CD4-positive, alpha-beta memory T cell (primary cell): ENCODE measurements at regions not wholly inside any gene's neighbourhood (a gene's known extent, or its start where the extent isn't known, plus 50 kb on each side); places are given as distances from the start of the nearest gene placed in this dataset.
A peak's percentile ranks its signal among the peaks of the same experiment; 100 is the strongest.

ENCODE experiments used
- CTCF ChIA-PET: fragments of 350-600 bp; sonication (Branson Sonifier 250); formaldehyde crosslinking; loops from one replicate; lab custom pipeline; 2021; ENCODE audit warnings: inconsistent platforms; ENCODE audit not compliant: partially characterized antibody; lab: Charles Lee
- POLR2A ChIA-PET: fragments of 350-600 bp; sonication (Branson Sonifier 250); formaldehyde crosslinking; loops from one replicate; lab custom pipeline; 2021; ENCODE audit not compliant: partially characterized antibody; lab: Charles Lee
- DNase-seq, 5 donors: peaks; one replicate each; pipeline versions ENCODE4 v3.0.0 to v3.0.0-alpha.2; 2020 to 2022; ENCODE audit warnings: mixed read lengths in 1 of 5
- H3K27ac ChIP-seq: one replicate; pipeline ENCODE4 v1.7.0; 2013; ENCODE audit warnings: low read depth, low read length
- H3K27me3 ChIP-seq: 2 replicates; pipeline ENCODE4 v1.7.0; 2013; ENCODE audit warnings: mild to moderate bottlenecking, low read length, moderate library complexity; ENCODE audit not compliant: insufficient read depth
- H3K36me3 ChIP-seq: 2 replicates; pipeline ENCODE4 v1.7.0; 2013; ENCODE audit warnings: mild to moderate bottlenecking, low read length, moderate library complexity; ENCODE audit not compliant: insufficient read depth
- H3K4me1 ChIP-seq: 2 replicates; pipeline ENCODE4 v1.7.0; 2013; ENCODE audit warnings: mild to moderate bottlenecking, low read length, moderate library complexity; ENCODE audit not compliant: insufficient read depth
- H3K4me3 ChIP-seq, 2 donors: one replicate each; pipeline ENCODE4 v1.7.0; 2013; ENCODE audit warnings: low read length in 2 of 2, mild to moderate bottlenecking in 1 of 2
- H3K9me3 ChIP-seq, 2 donors: one replicate each; pipeline ENCODE4 v1.7.0; 2013; ENCODE audit warnings: low read length in 2 of 2, control low read depth in 1 of 2; ENCODE audit not compliant: control insufficient read depth in 1 of 2
- H3K27ac Mint-ChIP-seq, 7 donors: one replicate each; pipeline ENCODE4 v1.8.0; 2020 to 2021; ENCODE audit warnings: mixed read lengths in 7 of 7, mild to moderate bottlenecking in 6 of 7, inconsistent platforms in 3 of 7, moderate library complexity in 3 of 7
- H3K27me3 Mint-ChIP-seq, 2 donors: one replicate each; pipeline ENCODE4 v1.8.0; 2020 to 2021; ENCODE audit warnings: mixed read lengths in 2 of 2
- H3K36me3 Mint-ChIP-seq, 2 donors: one replicate each; pipeline ENCODE4 v1.8.0; 2020 to 2021; ENCODE audit warnings: mixed read lengths in 2 of 2, inconsistent platforms in 1 of 2, mild to moderate bottlenecking in 1 of 2
- H3K4me1 Mint-ChIP-seq, 4 donors: one replicate each; pipeline ENCODE4 v1.8.0; 2020 to 2021; ENCODE audit warnings: mixed read lengths in 4 of 4, mild to moderate bottlenecking in 1 of 4
- H3K4me3 Mint-ChIP-seq, 8 donors: one replicate each; pipeline ENCODE4 v1.8.0; 2020 to 2021; ENCODE audit warnings: mixed read lengths in 8 of 8, mild to moderate bottlenecking in 7 of 8, moderate library complexity in 6 of 8, inconsistent platforms in 3 of 8
- H3K9me3 Mint-ChIP-seq, 8 donors: one replicate each; pipeline ENCODE4 v1.8.0; 2020 to 2021; ENCODE audit warnings: mixed read lengths in 8 of 8, mild to moderate bottlenecking in 5 of 8, inconsistent platforms in 3 of 8, moderate library complexity in 1 of 8
- intact Hi-C: fragments of 100-400 bp; cut with micrococcal nuclease; formaldehyde crosslinking; loops from one replicate; pipeline ENCODE4 v1.15.1; 2023

DNA sequence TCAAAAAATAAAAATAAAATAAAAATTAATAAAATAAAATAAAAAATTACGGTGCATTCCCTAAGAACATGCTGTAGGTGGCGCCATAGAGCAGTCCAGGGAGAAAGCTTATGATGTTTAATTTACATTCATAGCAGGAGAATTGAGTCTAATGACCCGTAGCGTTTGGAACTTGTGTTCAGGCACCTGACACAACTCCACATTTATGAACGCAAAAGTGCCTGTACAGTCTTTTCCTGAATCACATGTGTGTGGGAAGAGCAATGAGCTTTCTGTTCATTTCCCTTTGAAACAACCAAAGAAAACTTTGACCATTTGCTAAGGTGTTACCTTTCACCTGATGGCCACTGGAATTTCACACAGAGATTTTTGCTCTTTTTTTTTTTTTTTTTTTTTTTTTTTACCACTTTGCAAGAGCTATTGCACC is 60.6 kb upstream of the KCNA1 start:
- H3K27ac ChIP-seq = no peak overlapping the region
- Mint-ChIP-seq H3K36me3 (peaks cover 0 to 4% of the 10 kb centered on the region in 2 donors), H3K27ac (no peak overlapping the region), H3K4me3 (no peak overlapping the region), H3K4me1 (peaks cover 0 to 9% (median 3%) of the 10 kb centered on the region in 4 donors), H3K27me3 (peaks cover 0 to 5% of the 10 kb centered on the region in 2 donors), H3K9me3 (peaks cover 0 to 2% (median 0%) of the 10 kb centered on the region in 8 donors)
- H3K27me3 ChIP-seq = no peaks in the 10 kb centered on the region
- intact Hi-C loops = no loop called here
- H3K9me3 ChIP-seq = no peaks in the 10 kb centered on the region
- H3K36me3 ChIP-seq = no peaks in the 10 kb centered on the region
- H3K4me1 ChIP-seq = peaks cover 2% of the 10 kb centered on the region
- POLR2A ChIA-PET = no interaction called here
- peak in 3 of 5 donors; percentile 12 to 37 (median 24) for DNase-seq
- H3K4me3 ChIP-seq = no peak overlapping the region
- CTCF ChIA-PET = interaction anchor here (0.6 to 5.2 kb wide), 16 partner anchors 8 to 170 kb away, joined by 3 to 60 read pairs (median 4); no protein-coding TSS in a partner anchor

DNA sequence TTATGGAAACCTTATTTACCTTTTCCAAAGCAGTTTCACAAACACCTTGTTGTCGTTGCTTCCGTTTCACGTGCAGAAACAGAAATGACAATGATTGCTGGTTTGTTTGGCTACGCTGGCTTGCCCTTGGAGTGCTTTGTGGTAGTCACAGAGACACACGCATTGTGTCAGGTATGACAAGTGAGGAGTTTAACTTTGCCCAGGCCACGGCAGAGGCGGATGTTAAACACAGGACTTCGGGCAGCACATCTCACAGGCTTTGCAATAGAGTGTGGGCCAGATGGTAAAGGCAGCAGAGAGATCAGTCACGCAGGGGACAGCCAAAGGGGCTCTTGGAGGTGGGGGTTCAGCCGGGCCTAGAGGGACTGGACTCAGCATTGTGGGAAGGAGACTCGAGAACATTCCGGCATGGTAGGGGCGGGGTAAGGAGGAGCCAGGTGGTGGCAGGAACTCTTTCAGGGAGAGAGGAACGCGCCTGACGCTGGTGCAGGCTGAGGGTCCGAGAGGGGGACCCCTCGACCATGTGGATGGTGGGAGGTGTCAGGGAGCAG is 59.8 kb upstream of the KCNA1 start:
- Histone ChIP-seq H3K27ac (no peak overlapping the region), H3K9me3 (no peaks in the 10 kb centered on the region), H3K4me1 (peaks cover 2% of the 10 kb centered on the region), H3K27me3 (no peaks in the 10 kb centered on the region), H3K36me3 (no peaks in the 10 kb centered on the region), H3K4me3 (no peak overlapping the region)
- H3K9me3 Mint-ChIP-seq = no peaks in the 10 kb centered on the region
- DNase-seq = no peak
- no peak overlapping the region for H3K4me3 Mint-ChIP-seq
- H3K36me3 Mint-ChIP-seq = peaks cover 0 to 4% of the 10 kb centered on the region in 2 donors
- peaks cover 0 to 5% of the 10 kb centered on the region in 2 donors for H3K27me3 Mint-ChIP-seq
- H3K27ac Mint-ChIP-seq = no peak overlapping the region
- intact Hi-C loops = no loop called here
- H3K4me1 Mint-ChIP-seq = peaks cover 0 to 9% (median 3%) of the 10 kb centered on the region in 4 donors
- CTCF ChIA-PET = interaction anchor here (0.6 to 5.2 kb wide), 11 partner anchors 8 to 90 kb away, joined by 3 to 60 read pairs (median 5); no protein-coding TSS in a partner anchor
- POLR2A ChIA-PET = no interaction called here

DNA sequence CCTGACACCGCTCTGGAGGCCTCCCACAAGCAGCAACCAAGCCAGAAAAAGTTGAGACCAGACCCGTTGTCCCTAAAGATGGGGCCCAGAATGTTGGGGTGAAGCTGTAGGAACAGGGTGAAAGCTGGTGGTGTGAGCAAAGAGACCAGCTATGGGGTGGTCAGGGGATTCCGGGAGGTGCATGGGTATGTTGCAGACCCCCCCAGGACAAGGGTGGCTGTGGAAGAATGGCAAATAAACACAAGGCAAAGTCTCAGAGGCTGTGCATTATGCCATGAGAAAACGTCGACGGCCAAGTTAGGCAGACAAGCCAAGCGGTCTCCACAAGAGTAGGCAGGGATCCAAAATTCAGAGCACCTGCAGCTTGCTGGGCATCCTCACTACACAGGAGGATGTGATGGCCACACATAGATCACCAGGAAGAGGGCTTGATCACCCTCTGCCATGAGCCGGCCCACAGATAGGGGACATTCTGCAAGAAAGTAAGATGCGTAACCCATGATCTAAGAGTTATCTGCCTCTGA is 58.8 kb upstream of the KCNA1 start:
- no peaks in the 10 kb centered on the region for H3K9me3 ChIP-seq
- ChIA-PET POLR2A (no interaction called here), CTCF (interaction anchor here (1.7 kb wide), 2 partner anchors 8 to 13 kb away, joined by 7 to 9 read pairs; no protein-coding TSS in a partner anchor)
- H3K4me3 ChIP-seq = no peak overlapping the region
- no peak overlapping the region for H3K27ac ChIP-seq
- Mint-ChIP-seq H3K4me3 (no peak overlapping the region), H3K4me1 (peaks cover 6 to 20% (median 7%) of the 10 kb centered on the region in 4 donors), H3K9me3 (no peaks in the 10 kb centered on the region), H3K27ac (no peak overlapping the region), H3K27me3 (peaks cover 0 to 5% of the 10 kb centered on the region in 2 donors), H3K36me3 (peaks cover 0 to 4% of the 10 kb centered on the region in 2 donors)
- H3K4me1 ChIP-seq = peaks cover 2% of the 10 kb centered on the region
- no peaks in the 10 kb centered on the region for H3K36me3 ChIP-seq
- DNase-seq = no peak
- no peaks in the 10 kb centered on the region for H3K27me3 ChIP-seq
- intact Hi-C loops = no loop called here

DNA sequence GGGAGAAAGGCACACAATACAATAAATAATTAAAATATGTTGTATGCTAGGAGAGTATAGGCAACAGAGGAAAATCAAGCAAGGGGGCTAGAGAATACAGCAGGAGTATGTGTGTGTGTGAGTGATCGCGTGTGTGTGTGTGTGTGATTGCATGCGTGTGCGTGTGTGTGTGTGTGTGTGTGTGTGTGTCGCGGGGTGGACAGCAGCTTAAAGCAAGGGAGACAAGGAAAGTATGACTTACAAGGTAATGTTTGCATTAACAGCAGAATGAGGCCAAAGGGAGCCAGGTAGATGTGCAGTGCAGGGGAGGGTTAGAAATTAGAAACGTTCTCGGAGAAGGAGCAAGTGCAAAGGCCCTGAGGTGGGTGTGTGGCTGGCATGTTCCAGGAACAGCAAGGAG is 57.4 kb upstream of the KCNA1 start:
- no peak for DNase-seq
- H3K4me1 ChIP-seq = peaks cover 2% of the 10 kb centered on the region
- no peak overlapping the region for H3K4me3 ChIP-seq
- H3K36me3 Mint-ChIP-seq = peaks cover 0 to 4% of the 10 kb centered on the region in 2 donors
- intact Hi-C loops = no loop called here
- peaks cover 6 to 20% (median 8%) of the 10 kb centered on the region in 4 donors for H3K4me1 Mint-ChIP-seq
- no peak overlapping the region for H3K27ac ChIP-seq
- ChIA-PET POLR2A (no interaction called here), CTCF (interaction anchor here (7.6 kb wide), 1 partner anchor 14 kb away, joined by 93 read pairs; no protein-coding TSS in a partner anchor)
- H3K9me3 ChIP-seq = no peaks in the 10 kb centered on the region
- H3K27me3 Mint-ChIP-seq = peaks cover 0 to 5% of the 10 kb centered on the region in 2 donors
- H3K27ac Mint-ChIP-seq = no peak overlapping the region
- peaks cover under 1% of the 10 kb centered on the region for H3K27me3 ChIP-seq
- no peaks in the 10 kb centered on the region for H3K9me3 Mint-ChIP-seq
- no peaks in the 10 kb centered on the region for H3K36me3 ChIP-seq
- H3K4me3 Mint-ChIP-seq = no peak overlapping the region

DNA sequence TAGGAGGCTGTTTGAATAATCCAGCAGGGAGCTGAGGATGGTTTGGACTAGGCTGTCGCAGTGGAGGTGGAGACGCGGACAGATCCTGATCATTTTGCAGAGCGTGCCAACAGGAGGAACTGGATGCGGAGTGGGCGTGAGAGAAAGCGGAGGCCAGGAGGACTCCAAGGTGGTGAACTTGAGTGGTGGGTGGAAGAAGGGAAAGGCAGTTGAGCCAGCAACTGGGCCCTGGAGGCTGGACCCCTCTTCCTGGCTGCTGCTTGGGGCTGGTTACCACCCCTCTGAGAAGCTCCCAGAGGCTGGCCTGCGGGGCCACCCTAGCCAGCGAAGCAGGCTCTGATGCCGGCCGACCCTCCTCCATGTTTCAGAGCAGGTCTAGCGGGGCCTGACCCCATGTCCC is 56.8 kb upstream of the KCNA1 start:
- POLR2A ChIA-PET = no interaction called here
- no peaks in the 10 kb centered on the region for H3K9me3 Mint-ChIP-seq
- peaks cover 0 to 4% of the 10 kb centered on the region in 2 donors for H3K36me3 Mint-ChIP-seq

DNA sequence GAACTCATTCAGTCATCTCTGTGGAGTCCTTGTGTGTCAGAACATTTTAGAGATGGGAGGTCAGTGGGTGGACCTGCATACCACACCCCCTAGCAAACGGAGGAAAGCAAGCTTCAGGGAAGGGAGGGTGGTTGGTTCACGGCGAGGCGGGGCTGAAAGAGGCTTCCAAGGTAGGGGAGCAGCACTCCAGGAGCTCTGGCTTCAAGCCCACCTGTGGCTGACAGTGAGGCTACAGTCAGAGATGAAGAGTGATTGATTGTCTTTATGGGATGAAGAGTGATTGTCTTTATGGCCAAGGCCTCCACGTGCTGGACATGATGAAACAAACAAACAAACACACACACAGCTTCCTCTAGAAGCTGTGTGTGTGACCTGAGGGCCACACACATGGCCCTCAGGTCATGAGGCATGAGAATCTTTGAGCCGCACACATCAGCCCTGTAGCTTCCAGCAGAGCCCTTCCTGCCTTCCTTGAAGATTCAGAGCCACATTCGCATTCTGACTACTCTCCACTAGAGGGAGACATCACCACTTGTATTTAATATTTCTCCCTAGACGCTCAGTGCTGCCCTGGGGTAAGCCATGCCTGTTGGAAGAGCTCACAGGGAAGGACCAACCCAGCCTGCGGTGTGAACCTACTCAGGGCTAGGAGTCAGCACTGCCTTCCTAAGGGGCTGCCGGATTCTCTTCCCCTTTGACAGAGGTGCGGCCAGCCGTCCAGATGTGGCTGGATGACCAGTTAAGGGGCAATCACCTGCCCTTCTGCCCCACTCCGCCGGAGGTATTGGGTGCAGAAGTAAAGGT is 54.4 kb upstream of the KCNA1 start:
- intact Hi-C loops = no loop called here
- no peak overlapping the region for H3K27ac Mint-ChIP-seq
- Histone ChIP-seq H3K36me3 (no peaks in the 10 kb centered on the region), H3K4me3 (no peak overlapping the region), H3K4me1 (peaks cover 10% of the 10 kb centered on the region), H3K9me3 (no peaks in the 10 kb centered on the region), H3K27ac (no peak overlapping the region), H3K27me3 (peaks cover 10% of the 10 kb centered on the region)
- H3K27me3 Mint-ChIP-seq = peaks cover 8 to 12% of the 10 kb centered on the region in 2 donors
- H3K36me3 Mint-ChIP-seq = no peaks in the 10 kb centered on the region
- ChIA-PET POLR2A (interaction anchor here (0.7 kb wide), 1 partner anchor 46 kb away, joined by 3 read pairs; no protein-coding TSS in a partner anchor), CTCF (interaction anchor here (0.5 to 7.6 kb wide), 25 partner anchors 8 to 440 kb away, joined by 3 to 93 read pairs (median 4); a partner anchor contains a TSS)
- peak; percentile 49 to 62 (median 61) for DNase-seq
- H3K9me3 Mint-ChIP-seq = no peaks in the 10 kb centered on the region
- peaks cover 11 to 22% (median 14%) of the 10 kb centered on the region in 4 donors for H3K4me1 Mint-ChIP-seq
- H3K4me3 Mint-ChIP-seq = no peak overlapping the region

More for the DNA sequence above, 56.8 kb upstream of the KCNA1 start:
- H3K27me3 Mint-ChIP-seq = peaks cover 3 to 7% of the 10 kb centered on the region in 2 donors
- DNase-seq = no peak
- H3K27me3 ChIP-seq = peaks cover 4% of the 10 kb centered on the region
- no peaks in the 10 kb centered on the region for H3K36me3 ChIP-seq
- intact Hi-C loops = no loop called here
- CTCF ChIA-PET = interaction anchor here (1.1 to 7.6 kb wide), 2 partner anchors 15 to 94 kb away, joined by 4 to 93 read pairs; no protein-coding TSS in a partner anchor
- peaks cover 11 to 25% (median 13%) of the 10 kb centered on the region in 4 donors for H3K4me1 Mint-ChIP-seq
- peaks cover 9% of the 10 kb centered on the region for H3K4me1 ChIP-seq
- peak overlapping the region in 1 of 7 donors; percentile 81 for H3K27ac Mint-ChIP-seq
- H3K4me3 Mint-ChIP-seq = no peak overlapping the region
- no peak overlapping the region for H3K4me3 ChIP-seq
- no peaks in the 10 kb centered on the region for H3K9me3 ChIP-seq
- no peak overlapping the region for H3K27ac ChIP-seq
